Natural killer cell treated with Interleukin-12 subunit alpha and Interleukin-12 subunit beta and Interleukin-15 and Interleukin-18, amount 100 ng/mL, for 72 hours (primary cell): ENCODE measurements at regions not wholly inside any gene's neighbourhood (a gene's known extent, or its start where the extent isn't known, plus 50 kb on each side); places are given as distances from the start of the nearest gene placed in this dataset.
"Not testable (repeated sequence)": the region's sequence is repeated elsewhere in the genome, so short reads cannot be mapped to it uniquely, and the experiment has no call there.

Source experiments
- ATAC-seq, 2 donors: fragments of 150-1000 bp; cut with Tn5 transposase in 1 of 2; sonication (Bioruptor Pico), chemical (Tn5 transposase) in 1 of 2; 2 replicates each; pipeline ENCODE4 v1.10.0; 2021
- DNase-seq: peaks from one replicate; pipeline ENCODE4 v3.0.0; 2022; ENCODE audit warnings: low spot score
- H3K27ac Mint-ChIP-seq, 2 donors: 1 replicate in 1 of 2; 2 replicates in 1 of 2; pipeline ENCODE4 v1.8.0; 2022; ENCODE audit warnings: mixed read lengths in 2 of 2, mild to moderate bottlenecking in 1 of 2, moderate library complexity in 1 of 2
- H3K27me3 Mint-ChIP-seq, 2 donors: 1 replicate in 1 of 2; 2 replicates in 1 of 2; pipeline ENCODE4 v1.8.0; 2022; ENCODE audit warnings: mixed read lengths in 2 of 2
- H3K36me3 Mint-ChIP-seq: one replicate; pipeline ENCODE4 v1.8.0; 2022; ENCODE audit warnings: mixed read lengths
- H3K4me1 Mint-ChIP-seq, 2 donors: 1 replicate in 1 of 2; 2 replicates in 1 of 2; pipeline ENCODE4 v1.8.0; 2022; ENCODE audit warnings: low read depth in 2 of 2, mixed read lengths in 2 of 2, mild to moderate bottlenecking in 1 of 2
- H3K4me3 Mint-ChIP-seq: one replicate; pipeline ENCODE4 v1.8.0; 2022; ENCODE audit warnings: mixed read lengths
- H3K9me3 Mint-ChIP-seq: 2 replicates; pipeline ENCODE4 v1.8.0; 2022; ENCODE audit warnings: mixed read lengths

- DNase-seq = no peak
- no peaks in the 10 kb centered on the region for H3K4me1 Mint-ChIP-seq
- H3K9me3 Mint-ChIP-seq = no peaks in the 10 kb centered on the region
- H3K27ac Mint-ChIP-seq = no peak overlapping the region
- ATAC-seq = no peak
- H3K4me3 Mint-ChIP-seq = no peak overlapping the region
- no peaks in the 10 kb centered on the region for H3K36me3 Mint-ChIP-seq
- H3K27me3 Mint-ChIP-seq = peaks cover 5 to 6% of the 10 kb centered on the region in 2 donors
These were observed 246.1 kb downstream of the RBM19 start for GRCh38 chr12:113719911-113720591.

- H3K9me3 Mint-ChIP-seq = no peaks in the 10 kb centered on the region
- no peaks in the 10 kb centered on the region for H3K4me1 Mint-ChIP-seq
- DNase-seq (no peak), ATAC-seq (no peak)
- no peak overlapping the region for H3K27ac Mint-ChIP-seq
- no peak overlapping the region for H3K4me3 Mint-ChIP-seq
- H3K27me3 Mint-ChIP-seq = peaks cover 14 to 23% of the 10 kb centered on the region in 2 donors
- H3K36me3 Mint-ChIP-seq = no peaks in the 10 kb centered on the region
These were observed 241.5 kb upstream of the LHX5 start for GRCh38 chr12:113713156-113713555.

- DNase-seq = no peak
- H3K27ac Mint-ChIP-seq = no peak overlapping the region
These were observed 240.8 kb upstream of the LHX5 start for GRCh38 chr12:113712481-113712880.

GRCh38 chr12:113710216-113710615 lies 238.5 kb upstream of the LHX5 start:
- H3K4me3 Mint-ChIP-seq = no peak overlapping the region
- H3K36me3 Mint-ChIP-seq = no peaks in the 10 kb centered on the region
- no peak for DNase-seq
- H3K9me3 Mint-ChIP-seq = no peaks in the 10 kb centered on the region
- no peak for ATAC-seq
- peaks cover 18 to 32% of the 10 kb centered on the region in 2 donors for H3K27me3 Mint-ChIP-seq
- H3K4me1 Mint-ChIP-seq = no peaks in the 10 kb centered on the region
- H3K27ac Mint-ChIP-seq = no peak overlapping the region

More at GRCh38 chr12:113712481-113712880, 240.8 kb upstream of the LHX5 start:
- H3K27me3 Mint-ChIP-seq = peaks cover 14 to 24% of the 10 kb centered on the region in 2 donors
- H3K4me3 Mint-ChIP-seq = no peak overlapping the region
- no peaks in the 10 kb centered on the region for H3K36me3 Mint-ChIP-seq
- ATAC-seq = no peak
- H3K4me1 Mint-ChIP-seq = no peaks in the 10 kb centered on the region
- no peaks in the 10 kb centered on the region for H3K9me3 Mint-ChIP-seq

- no peaks in the 10 kb centered on the region for H3K4me1 Mint-ChIP-seq
- no peaks in the 10 kb centered on the region for H3K36me3 Mint-ChIP-seq
- H3K27me3 Mint-ChIP-seq = peaks cover 16 to 32% of the 10 kb centered on the region in 2 donors
- ATAC-seq = no peak
- no peaks in the 10 kb centered on the region for H3K9me3 Mint-ChIP-seq
- DNase-seq = no peak
- no peak overlapping the region for H3K4me3 Mint-ChIP-seq
- no peak overlapping the region for H3K27ac Mint-ChIP-seq
These were observed 237.8 kb upstream of the LHX5 start for GRCh38 chr12:113709456-113709855.

GRCh38 chr12:113702836-113703235 lies 231.2 kb upstream of the LHX5 start:
- H3K36me3 Mint-ChIP-seq = no peaks in the 10 kb centered on the region
- no peaks in the 10 kb centered on the region for H3K4me1 Mint-ChIP-seq
- peaks cover 20 to 27% of the 10 kb centered on the region in 2 donors for H3K27me3 Mint-ChIP-seq
- peak in 1 of 2 donors; percentile 6 for ATAC-seq
- no peaks in the 10 kb centered on the region for H3K9me3 Mint-ChIP-seq
- H3K4me3 Mint-ChIP-seq = no peak overlapping the region
- H3K27ac Mint-ChIP-seq = no peak overlapping the region
- no peak for DNase-seq

GRCh38 chr12:113702276-113702675 lies 230.6 kb upstream of the LHX5 start:
- H3K27ac Mint-ChIP-seq = no peak overlapping the region
- no peak for ATAC-seq
- no peaks in the 10 kb centered on the region for H3K9me3 Mint-ChIP-seq

GRCh38 chr12:113700943-113701342 lies 229.3 kb upstream of the LHX5 start:
- Mint-ChIP-seq H3K9me3 (no peaks in the 10 kb centered on the region), H3K36me3 (no peaks in the 10 kb centered on the region), H3K4me1 (no peaks in the 10 kb centered on the region), H3K4me3 (no peak overlapping the region), H3K27me3 (peaks cover 18 to 21% of the 10 kb centered on the region in 2 donors), H3K27ac (no peak overlapping the region)
- ATAC-seq (no peak), DNase-seq (no peak)

More at GRCh38 chr12:113702276-113702675, 230.6 kb upstream of the LHX5 start:
- no peak for DNase-seq
- Mint-ChIP-seq H3K4me1 (no peaks in the 10 kb centered on the region), H3K36me3 (no peaks in the 10 kb centered on the region), H3K4me3 (no peak overlapping the region), H3K27me3 (peaks cover 20 to 24% of the 10 kb centered on the region in 2 donors)

GRCh38 chr12:113699984-113700383 lies 228.3 kb upstream of the LHX5 start:
- H3K4me3 Mint-ChIP-seq, H3K9me3 Mint-ChIP-seq, H3K36me3 Mint-ChIP-seq, DNase-seq, H3K4me1 Mint-ChIP-seq, H3K27ac Mint-ChIP-seq, ATAC-seq: not testable (repeated sequence)
- H3K27me3 Mint-ChIP-seq = peaks cover 18% of the 10 kb centered on the region in 2 donors

GRCh38 chr12:113698510-113698858 lies 226.8 kb upstream of the LHX5 start:
- peaks cover 18 to 23% of the 10 kb centered on the region in 2 donors for H3K27me3 Mint-ChIP-seq
- H3K36me3 Mint-ChIP-seq = no peaks in the 10 kb centered on the region
- H3K4me1 Mint-ChIP-seq = no peaks in the 10 kb centered on the region
- no peak for DNase-seq
- ATAC-seq = no peak
- no peak overlapping the region for H3K27ac Mint-ChIP-seq
- no peak overlapping the region for H3K4me3 Mint-ChIP-seq
- no peaks in the 10 kb centered on the region for H3K9me3 Mint-ChIP-seq

- H3K9me3 Mint-ChIP-seq = no peaks in the 10 kb centered on the region
- no peak overlapping the region for H3K27ac Mint-ChIP-seq
- no peaks in the 10 kb centered on the region for H3K4me1 Mint-ChIP-seq
- H3K4me3 Mint-ChIP-seq = no peak overlapping the region
- DNase-seq (no peak), ATAC-seq (no peak)
- H3K27me3 Mint-ChIP-seq = peaks cover 18 to 22% of the 10 kb centered on the region in 2 donors
- H3K36me3 Mint-ChIP-seq = no peaks in the 10 kb centered on the region
These were observed 226.2 kb upstream of the LHX5 start for GRCh38 chr12:113697651-113698509.

- H3K4me1 Mint-ChIP-seq = no peaks in the 10 kb centered on the region
- DNase-seq = no peak
- H3K27me3 Mint-ChIP-seq = peaks cover 18 to 20% of the 10 kb centered on the region in 2 donors
- no peaks in the 10 kb centered on the region for H3K9me3 Mint-ChIP-seq
- no peak overlapping the region for H3K27ac Mint-ChIP-seq
- H3K4me3 Mint-ChIP-seq = no peak overlapping the region
- no peaks in the 10 kb centered on the region for H3K36me3 Mint-ChIP-seq
- no peak for ATAC-seq
These were observed 225.4 kb upstream of the LHX5 start for GRCh38 chr12:113697104-113697503.

GRCh38 chr12:113693693-113694092 lies 222.0 kb upstream of the LHX5 start:
- H3K4me1 Mint-ChIP-seq = no peaks in the 10 kb centered on the region
- no peaks in the 10 kb centered on the region for H3K36me3 Mint-ChIP-seq
- peaks cover 20 to 36% of the 10 kb centered on the region in 2 donors for H3K27me3 Mint-ChIP-seq
- no peaks in the 10 kb centered on the region for H3K9me3 Mint-ChIP-seq
- H3K4me3 Mint-ChIP-seq = no peak overlapping the region
- ATAC-seq (no peak), DNase-seq (no peak)
- no peak overlapping the region for H3K27ac Mint-ChIP-seq

GRCh38 chr12:113689047-113689610 lies 217.5 kb upstream of the LHX5 start:
- peaks cover 8 to 30% of the 10 kb centered on the region in 2 donors for H3K27me3 Mint-ChIP-seq
- H3K36me3 Mint-ChIP-seq = no peaks in the 10 kb centered on the region
- H3K9me3 Mint-ChIP-seq = no peaks in the 10 kb centered on the region
- DNase-seq (no peak), ATAC-seq (no peak)
- H3K27ac Mint-ChIP-seq = no peak overlapping the region
- H3K4me3 Mint-ChIP-seq = no peak overlapping the region
- H3K4me1 Mint-ChIP-seq = no peaks in the 10 kb centered on the region
